Cardiac fibroblast (primary cell): ENCODE measurements at regions not wholly inside any gene's neighbourhood (a gene's known extent, or its start where the extent isn't known, plus 50 kb on each side); places are given as distances from the start of the nearest gene placed in this dataset.

ENCODE experiments used
- DNase-seq, 2 donors: peaks; one replicate each; pipeline versions ENCODE4 v3.0.0 to v3.0.0-alpha.2; 2010; ENCODE audit warnings: low read depth in 2 of 2
- H3K4me3 ChIP-seq, 2 donors: replicated peaks in 1 of 2; 1 replicate in 1 of 2; 2 replicates in 1 of 2; pipeline ENCODE4 v1.5.1; 2011; ENCODE audit warnings: low read depth in 2 of 2, low read length in 2 of 2, mild to moderate bottlenecking in 2 of 2, moderate library complexity in 1 of 2
- TF ChIP-seq, protein P1 (sequence below): IDR thresholded peaks from one replicate; pipeline ENCODE4 v1.5.1; 2011; ENCODE audit warnings: low read depth, mild to moderate bottlenecking, low read length, inconsistent platforms

DNA sequence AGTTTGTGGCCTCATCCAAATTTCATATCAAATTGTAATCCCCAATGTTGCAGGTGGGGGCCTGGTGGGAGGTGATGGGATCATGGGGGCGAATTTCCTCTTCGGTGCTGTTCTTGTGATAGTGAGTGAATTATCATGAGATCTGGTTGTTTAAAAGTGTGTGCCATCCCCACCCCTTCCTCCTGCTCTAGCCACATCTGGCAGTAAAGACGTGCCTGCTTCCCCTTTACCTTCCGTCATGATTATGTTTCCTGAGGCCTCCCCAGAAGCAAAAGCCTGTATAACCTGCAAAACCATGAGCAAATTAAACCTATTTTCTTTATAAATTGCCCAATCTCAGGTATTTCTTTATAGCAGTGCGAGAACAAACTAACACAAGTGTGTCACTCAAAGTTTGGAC is 71.0 kb upstream of the MOCS2 start:
- TF ChIP-seq, protein P1, sequence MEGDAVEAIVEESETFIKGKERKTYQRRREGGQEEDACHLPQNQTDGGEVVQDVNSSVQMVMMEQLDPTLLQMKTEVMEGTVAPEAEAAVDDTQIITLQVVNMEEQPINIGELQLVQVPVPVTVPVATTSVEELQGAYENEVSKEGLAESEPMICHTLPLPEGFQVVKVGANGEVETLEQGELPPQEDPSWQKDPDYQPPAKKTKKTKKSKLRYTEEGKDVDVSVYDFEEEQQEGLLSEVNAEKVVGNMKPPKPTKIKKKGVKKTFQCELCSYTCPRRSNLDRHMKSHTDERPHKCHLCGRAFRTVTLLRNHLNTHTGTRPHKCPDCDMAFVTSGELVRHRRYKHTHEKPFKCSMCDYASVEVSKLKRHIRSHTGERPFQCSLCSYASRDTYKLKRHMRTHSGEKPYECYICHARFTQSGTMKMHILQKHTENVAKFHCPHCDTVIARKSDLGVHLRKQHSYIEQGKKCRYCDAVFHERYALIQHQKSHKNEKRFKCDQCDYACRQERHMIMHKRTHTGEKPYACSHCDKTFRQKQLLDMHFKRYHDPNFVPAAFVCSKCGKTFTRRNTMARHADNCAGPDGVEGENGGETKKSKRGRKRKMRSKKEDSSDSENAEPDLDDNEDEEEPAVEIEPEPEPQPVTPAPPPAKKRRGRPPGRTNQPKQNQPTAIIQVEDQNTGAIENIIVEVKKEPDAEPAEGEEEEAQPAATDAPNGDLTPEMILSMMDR: no peak
- H3K4me3 ChIP-seq: no peak overlapping the region
- no peak for DNase-seq

GRCh38 chr5:53180991-53181390 is 71.4 kb upstream of the MOCS2 start:
- TF ChIP-seq, protein P1: no peak
- no peak overlapping the region for H3K4me3 ChIP-seq
- DNase-seq: no peak

GRCh38 chr5:53183880-53184279 is 74.3 kb upstream of the MOCS2 start:
- no peak overlapping the region for H3K4me3 ChIP-seq
- TF ChIP-seq, protein P1: no peak
- DNase-seq: no peak

- H3K4me3 ChIP-seq: no peak overlapping the region
- TF ChIP-seq, protein P1: no peak
- DNase-seq: peak in 1 of 2 donors; percentile 9
Observed at GRCh38 chr5:53191548-53192165, 82.1 kb upstream of the MOCS2 start.

GRCh38 chr5:53194086-53194485 is 84.5 kb upstream of the MOCS2 start:
- TF ChIP-seq, protein P1: no peak
- peak in 1 of 2 donors; percentile 3 for DNase-seq
- no peak overlapping the region for H3K4me3 ChIP-seq

DNA sequence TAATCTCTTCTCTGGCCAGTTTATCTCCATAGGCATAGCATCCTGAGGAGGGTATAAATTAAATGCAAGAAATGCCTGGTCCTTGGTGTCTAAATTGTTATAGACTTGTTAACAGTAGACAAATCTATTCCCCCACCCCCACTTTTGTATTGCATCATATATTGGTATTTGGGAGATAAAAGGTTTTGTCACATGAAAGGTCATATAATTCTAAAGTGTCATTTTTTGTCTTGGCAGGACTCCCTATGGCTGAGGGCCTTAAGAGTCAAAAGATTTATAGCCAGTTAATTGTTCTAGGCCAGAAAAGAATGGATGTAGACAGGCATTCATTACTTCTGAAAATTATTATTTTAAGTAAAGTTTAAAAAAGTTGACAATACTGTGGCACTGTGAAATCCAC is 90.3 kb upstream of the MOCS2 start:
- no peak overlapping the region for H3K4me3 ChIP-seq
- TF ChIP-seq, protein P1: no peak
- DNase-seq: no peak

- TF ChIP-seq, protein P1: no peak
- H3K4me3 ChIP-seq: no peak overlapping the region
- peak; percentile 25 to 39 for DNase-seq
Observed at GRCh38 chr5:53200306-53200705, 90.7 kb upstream of the MOCS2 start.
